Skeletal muscle satellite cell (primary cell): ENCODE measurements at regions not wholly inside any gene's neighbourhood (a gene's known extent, or its start where the extent isn't known, plus 50 kb on each side); places are given as distances from the start of the nearest gene placed in this dataset.

ENCODE experiments used
- H3K27me3 ChIP-seq: 2 replicates; pipeline ENCODE4 v1.7.0; 2013; ENCODE audit warnings: low read length; ENCODE audit not compliant: control insufficient read depth, insufficient read depth
- H3K36me3 ChIP-seq: 2 replicates; pipeline ENCODE4 v1.7.0; 2013; ENCODE audit warnings: mild to moderate bottlenecking, control low read depth, low read length; ENCODE audit not compliant: insufficient read depth
- H3K4me1 ChIP-seq: 2 replicates; pipeline ENCODE4 v1.7.0; 2013; ENCODE audit warnings: low read length; ENCODE audit not compliant: control insufficient read depth, insufficient read depth
- H3K4me2 ChIP-seq: 2 replicates; pipeline ENCODE4 v1.7.0; 2013; ENCODE audit warnings: mild to moderate bottlenecking, low read length
- H3K4me3 ChIP-seq: 2 replicates; pipeline ENCODE4 v1.7.0; 2013; ENCODE audit warnings: low read length
- H3K9ac ChIP-seq: 2 replicates; pipeline ENCODE4 v1.7.0; 2013; ENCODE audit warnings: mild to moderate bottlenecking, low read depth, low read length, moderate library complexity
- H3K9me3 ChIP-seq: replicated peaks from 2 replicates; pipeline ENCODE4 v1.7.0; 2013; ENCODE audit warnings: mild to moderate bottlenecking, control low read depth, low read length

DNA sequence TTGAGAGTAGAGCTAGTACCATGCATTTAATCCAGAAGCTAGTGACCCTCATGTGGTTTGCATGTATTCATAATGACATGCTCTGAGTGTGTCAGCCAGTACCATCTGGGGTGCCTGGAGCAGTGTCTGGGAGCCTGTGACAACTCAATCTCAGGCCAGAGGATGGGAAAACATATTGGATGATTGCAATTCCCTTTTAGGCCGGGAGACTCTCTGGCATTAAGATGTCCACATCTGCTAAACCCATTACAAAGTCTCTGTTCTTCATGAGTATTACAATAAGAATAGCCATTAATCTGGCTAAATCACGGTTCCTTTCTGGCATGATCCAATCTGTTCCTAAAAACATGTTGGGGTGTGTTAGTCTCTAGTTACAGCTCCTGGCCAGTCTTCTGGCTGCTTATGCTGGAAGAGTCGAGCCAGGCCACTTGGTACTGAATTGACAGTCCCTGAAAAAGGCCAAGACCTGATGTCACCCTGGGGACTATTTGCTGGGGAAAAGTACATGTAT, 475.7 kb downstream of the ENC1 start:
- H3K27me3 ChIP-seq, result peaks cover 3% of the 10 kb centered on the region
- H3K4me1 ChIP-seq, result peaks cover 11% of the 10 kb centered on the region
- H3K4me2 ChIP-seq, result no peak overlapping the region
- no peaks in the 10 kb centered on the region for H3K9me3 ChIP-seq
- no peak overlapping the region for H3K9ac ChIP-seq
- no peaks in the 10 kb centered on the region for H3K36me3 ChIP-seq
- no peak overlapping the region for H3K4me3 ChIP-seq

DNA sequence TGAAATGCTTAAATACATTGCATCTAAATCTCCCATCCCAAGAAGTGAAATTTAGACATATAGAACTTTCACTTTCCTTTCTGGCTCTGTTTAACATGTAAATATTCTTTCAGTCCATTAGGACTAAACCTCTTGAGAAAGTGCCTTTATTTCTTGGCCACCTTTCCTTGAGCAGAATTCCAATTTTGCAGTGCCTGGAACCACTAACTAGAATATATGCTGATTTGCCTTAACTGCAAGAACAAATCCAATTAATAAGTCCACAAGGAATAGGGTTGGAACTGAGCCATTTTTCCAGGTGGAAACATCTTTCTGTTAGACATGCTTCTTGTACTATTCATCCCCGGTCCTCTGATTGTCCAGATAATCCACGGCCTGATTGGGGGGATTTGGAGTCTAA, 478.0 kb downstream of the ENC1 start:
- Histone ChIP-seq H3K36me3 (no peaks in the 10 kb centered on the region), H3K4me2 (no peak overlapping the region), H3K4me3 (no peak overlapping the region), H3K27me3 (peaks cover 8% of the 10 kb centered on the region), H3K9ac (no peak overlapping the region), H3K9me3 (no peaks in the 10 kb centered on the region), H3K4me1 (peaks cover 6% of the 10 kb centered on the region)

DNA sequence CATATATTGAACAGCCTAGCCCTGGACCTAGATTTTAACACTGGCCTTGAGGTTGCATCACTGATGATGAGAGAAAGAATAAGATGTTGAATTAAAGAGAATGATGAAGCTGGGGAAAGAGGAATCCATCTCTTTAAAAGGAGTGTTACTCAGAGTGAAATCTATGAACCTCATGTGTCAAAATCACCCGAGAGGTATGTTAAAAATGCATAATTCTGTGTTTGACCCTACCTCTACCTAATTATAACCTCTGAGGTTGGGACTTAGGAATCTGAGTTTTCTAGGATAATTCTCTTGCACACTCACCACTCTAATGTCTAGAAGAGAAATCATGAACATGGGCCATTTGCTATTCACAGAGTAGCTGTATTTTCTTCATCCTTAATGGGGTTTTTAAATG, 479.4 kb downstream of the ENC1 start:
- H3K9ac ChIP-seq, result no peak overlapping the region
- H3K4me1 ChIP-seq, result no peaks in the 10 kb centered on the region
- no peaks in the 10 kb centered on the region for H3K36me3 ChIP-seq
- H3K4me2 ChIP-seq, result no peak overlapping the region
- H3K9me3 ChIP-seq, result no peaks in the 10 kb centered on the region
- no peak overlapping the region for H3K4me3 ChIP-seq
- peaks cover 8% of the 10 kb centered on the region for H3K27me3 ChIP-seq

DNA sequence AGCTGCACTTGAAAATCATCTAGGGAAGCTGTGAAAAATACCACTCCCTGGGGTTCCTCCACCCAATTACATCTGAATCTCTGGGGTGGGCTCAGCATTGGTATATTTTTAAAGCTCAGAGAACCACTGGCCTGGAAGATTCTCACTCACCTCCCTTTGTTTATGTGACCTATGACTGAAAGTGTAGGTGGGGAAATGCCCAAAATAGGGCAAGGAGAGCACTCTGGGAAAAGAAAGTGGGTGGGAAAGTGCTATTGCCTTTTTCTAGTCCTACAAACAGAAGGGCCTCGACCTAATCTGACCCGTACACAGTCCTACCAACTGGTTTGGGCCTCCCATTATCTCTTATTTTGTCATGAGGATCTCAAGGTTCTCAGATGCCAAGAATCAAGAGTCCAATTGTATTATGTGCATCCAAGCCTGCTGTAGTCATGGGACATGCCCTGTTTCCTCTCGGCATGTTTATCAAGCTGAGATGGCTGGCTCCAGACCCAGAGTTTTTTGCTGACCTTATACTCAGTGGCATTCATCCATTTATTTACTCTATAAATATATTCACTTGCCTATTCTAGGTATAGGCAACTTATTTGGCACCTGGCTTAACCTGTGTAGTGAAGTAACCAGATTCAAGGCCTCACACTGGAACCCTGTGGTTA, 483.7 kb downstream of the ENC1 start:
- H3K4me3 ChIP-seq, result no peak overlapping the region
- H3K36me3 ChIP-seq, result no peaks in the 10 kb centered on the region
- H3K27me3 ChIP-seq, result peaks cover 8% of the 10 kb centered on the region
- H3K9ac ChIP-seq, result no peak overlapping the region
- H3K4me1 ChIP-seq, result no peaks in the 10 kb centered on the region
- no peaks in the 10 kb centered on the region for H3K9me3 ChIP-seq
- H3K4me2 ChIP-seq, result no peak overlapping the region

DNA sequence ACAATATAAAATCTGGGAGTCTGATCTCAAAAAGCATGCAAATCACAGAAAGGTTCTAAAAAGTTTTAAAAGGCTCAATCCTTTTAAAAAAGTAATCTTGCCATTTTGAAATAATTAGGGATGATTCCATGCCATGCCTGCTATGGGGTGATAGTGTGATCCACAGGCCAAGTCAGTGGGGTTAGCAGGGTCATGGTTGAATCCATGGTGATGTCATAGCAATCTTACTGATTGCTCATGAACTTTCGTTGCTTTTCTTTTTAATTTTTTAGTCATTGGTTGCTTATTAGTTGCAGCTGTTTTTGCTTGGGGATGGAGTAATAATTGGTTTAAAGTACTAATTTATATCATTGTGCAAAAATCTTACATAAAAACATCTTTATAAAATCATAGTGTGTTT, 485.0 kb downstream of the ENC1 start:
- Histone ChIP-seq H3K27me3 (peaks cover 8% of the 10 kb centered on the region), H3K9ac (no peak overlapping the region), H3K36me3 (no peaks in the 10 kb centered on the region), H3K4me2 (no peak overlapping the region), H3K4me3 (no peak overlapping the region), H3K4me1 (no peaks in the 10 kb centered on the region), H3K9me3 (no peaks in the 10 kb centered on the region)

DNA sequence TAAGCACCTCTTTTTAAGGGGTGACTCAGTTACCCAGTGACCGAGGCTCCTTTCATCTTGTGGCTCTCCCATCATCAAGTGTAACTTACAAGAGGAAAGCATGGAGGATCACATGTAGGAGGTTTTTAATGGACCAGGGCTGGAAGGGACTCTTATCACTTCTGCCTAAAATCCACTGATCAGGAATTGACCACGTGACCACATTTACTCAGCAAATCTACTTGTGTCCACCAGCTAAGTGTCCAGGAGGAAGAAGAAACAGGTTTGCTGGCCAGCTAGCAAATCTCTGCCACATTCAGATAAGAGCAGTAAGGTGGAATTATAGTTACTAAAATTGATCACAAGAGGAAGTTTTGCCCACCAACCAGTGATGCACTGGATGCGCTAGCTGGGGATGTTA, 486.0 kb downstream of the ENC1 start:
- Histone ChIP-seq H3K4me1 (peaks cover 5% of the 10 kb centered on the region), H3K9ac (no peak overlapping the region), H3K4me2 (no peak overlapping the region), H3K9me3 (no peaks in the 10 kb centered on the region), H3K4me3 (no peak overlapping the region), H3K36me3 (no peaks in the 10 kb centered on the region), H3K27me3 (peaks cover 5% of the 10 kb centered on the region)

DNA sequence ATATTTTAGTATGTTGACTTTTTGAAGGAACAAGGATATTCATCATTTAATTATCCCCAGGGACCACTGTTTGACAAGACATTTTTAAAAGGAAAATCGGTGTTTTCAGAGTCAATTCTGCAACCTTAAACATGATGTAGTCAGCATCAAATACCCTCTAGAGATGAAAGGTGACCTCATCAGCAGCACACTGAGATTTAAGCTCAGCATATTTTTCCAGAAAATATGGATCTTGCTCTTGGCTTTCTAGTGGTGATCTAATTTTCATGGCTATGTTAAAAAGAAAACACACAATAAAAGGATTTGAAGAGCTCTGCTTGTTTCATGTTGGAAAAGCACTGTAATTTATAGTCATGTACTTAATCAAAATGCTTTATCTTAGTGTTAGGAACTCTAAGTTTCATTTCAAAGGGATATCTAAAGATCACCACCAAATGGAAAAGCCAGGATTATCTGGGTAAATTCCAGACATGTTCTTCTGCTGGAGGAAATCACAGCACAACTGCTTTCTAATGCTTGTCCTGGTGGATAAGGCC, 487.2 kb downstream of the ENC1 start:
- Histone ChIP-seq H3K4me1 (peaks cover 12% of the 10 kb centered on the region), H3K4me2 (no peak overlapping the region), H3K9me3 (no peaks in the 10 kb centered on the region), H3K4me3 (no peak overlapping the region), H3K36me3 (no peaks in the 10 kb centered on the region), H3K27me3 (no peaks in the 10 kb centered on the region), H3K9ac (no peak overlapping the region)

DNA sequence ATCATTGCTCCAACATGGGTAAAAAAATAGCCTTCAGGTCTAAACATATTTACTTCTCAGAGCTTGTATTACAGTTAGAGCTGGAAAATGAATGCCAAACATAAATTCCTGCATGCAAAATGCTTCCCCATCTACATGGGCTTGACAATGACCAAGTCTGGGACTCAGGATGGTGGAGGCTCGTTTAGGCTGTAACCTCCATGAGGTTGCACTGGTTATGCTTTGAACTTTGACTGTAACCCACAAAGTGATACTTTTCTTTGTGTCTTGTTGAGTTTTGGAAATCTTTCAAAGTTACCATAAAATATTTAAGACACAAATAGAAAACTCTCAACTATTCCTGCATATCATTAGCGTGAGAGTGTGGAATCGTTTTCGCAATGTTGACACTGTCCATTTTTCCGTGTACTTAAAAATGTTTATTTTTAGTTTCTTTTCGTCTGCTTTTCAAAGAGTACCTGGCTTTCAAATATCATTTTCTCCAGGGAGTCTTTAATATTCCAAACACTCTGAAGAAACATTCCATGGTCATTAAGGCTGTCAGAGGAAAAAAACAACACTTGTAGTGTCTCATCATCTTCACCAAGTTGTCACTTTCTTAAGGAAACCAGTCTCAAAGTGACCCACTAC, 487.8 kb downstream of the ENC1 start:
- H3K27me3 ChIP-seq, result no peaks in the 10 kb centered on the region
- H3K36me3 ChIP-seq, result no peaks in the 10 kb centered on the region
- no peak overlapping the region for H3K9ac ChIP-seq
- no peak overlapping the region for H3K4me3 ChIP-seq
- no peaks in the 10 kb centered on the region for H3K9me3 ChIP-seq
- peaks cover 12% of the 10 kb centered on the region for H3K4me1 ChIP-seq
- H3K4me2 ChIP-seq, result no peak overlapping the region

DNA sequence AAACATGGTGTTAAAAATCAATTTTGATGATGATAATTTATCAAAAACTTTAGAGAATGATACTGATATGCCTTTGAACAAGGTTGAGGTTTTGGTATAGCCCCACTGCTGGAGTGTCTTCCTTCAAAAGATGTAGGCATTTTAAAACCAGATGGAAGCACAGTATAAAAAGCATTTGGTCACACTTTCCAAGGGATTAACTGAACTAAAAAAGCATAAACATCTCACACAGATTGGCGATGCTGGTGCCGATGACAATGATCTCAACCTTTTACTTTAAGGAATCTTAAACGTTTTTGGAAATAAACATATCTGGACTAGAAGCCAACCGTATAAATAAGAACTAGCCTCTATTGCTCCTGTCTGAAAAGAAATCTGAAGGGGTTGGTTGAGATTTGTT, 488.4 kb downstream of the ENC1 start:
- no peaks in the 10 kb centered on the region for H3K27me3 ChIP-seq
- H3K4me1 ChIP-seq, result peaks cover 12% of the 10 kb centered on the region
- no peak overlapping the region for H3K4me2 ChIP-seq
- no peaks in the 10 kb centered on the region for H3K9me3 ChIP-seq
- H3K36me3 ChIP-seq, result no peaks in the 10 kb centered on the region
- H3K4me3 ChIP-seq, result no peak overlapping the region
- H3K9ac ChIP-seq, result no peak overlapping the region

DNA sequence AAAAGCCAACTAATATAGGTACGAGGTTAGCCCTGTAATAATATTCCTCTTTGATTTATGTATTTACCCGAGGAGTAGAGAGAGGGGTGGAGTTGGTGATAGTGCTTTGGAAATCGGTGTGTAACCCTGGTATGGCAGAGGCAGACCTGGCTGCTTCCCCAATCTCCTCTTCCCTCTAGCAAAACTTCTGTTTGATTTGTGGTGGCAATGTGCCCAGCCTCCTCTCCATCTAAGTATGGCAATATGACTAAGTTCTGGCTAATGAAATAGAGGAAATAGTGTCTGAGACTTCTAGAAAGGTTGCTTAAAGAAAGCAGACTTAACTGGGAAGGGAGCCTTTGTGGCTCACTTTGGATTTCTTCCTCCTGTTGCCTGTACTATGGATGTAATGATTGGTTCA, 491.1 kb downstream of the ENC1 start:
- no peak overlapping the region for H3K4me2 ChIP-seq
- H3K9me3 ChIP-seq, result no peaks in the 10 kb centered on the region
- no peak overlapping the region for H3K4me3 ChIP-seq
- H3K9ac ChIP-seq, result no peak overlapping the region
- peaks cover 12% of the 10 kb centered on the region for H3K4me1 ChIP-seq
- peaks cover 2% of the 10 kb centered on the region for H3K27me3 ChIP-seq
- no peaks in the 10 kb centered on the region for H3K36me3 ChIP-seq

DNA sequence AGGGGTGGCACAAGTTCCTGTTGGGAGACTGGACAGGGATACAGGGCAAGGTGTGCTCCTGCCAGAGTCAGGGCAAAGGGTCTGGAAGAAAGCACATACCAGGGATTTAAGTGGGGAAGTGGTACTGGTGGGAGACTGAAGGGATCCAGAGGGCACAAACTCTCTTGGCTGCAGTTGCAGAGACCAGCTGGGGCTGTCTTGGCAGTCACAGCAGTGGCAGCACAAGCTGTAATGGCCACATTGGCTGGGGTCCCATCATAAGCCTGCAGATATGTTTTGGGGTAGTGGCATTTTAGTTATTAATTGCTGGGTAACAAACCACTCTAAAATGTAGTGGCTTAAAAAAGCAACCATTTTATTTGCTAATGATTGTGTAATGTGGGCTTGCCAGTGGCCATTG, 492.2 kb downstream of the ENC1 start:
- peaks cover 2% of the 10 kb centered on the region for H3K27me3 ChIP-seq
- no peak overlapping the region for H3K4me3 ChIP-seq
- no peak overlapping the region for H3K9ac ChIP-seq
- H3K36me3 ChIP-seq, result no peaks in the 10 kb centered on the region
- H3K4me2 ChIP-seq, result no peak overlapping the region
- H3K4me1 ChIP-seq, result peaks cover 12% of the 10 kb centered on the region
- H3K9me3 ChIP-seq, result no peaks in the 10 kb centered on the region

DNA sequence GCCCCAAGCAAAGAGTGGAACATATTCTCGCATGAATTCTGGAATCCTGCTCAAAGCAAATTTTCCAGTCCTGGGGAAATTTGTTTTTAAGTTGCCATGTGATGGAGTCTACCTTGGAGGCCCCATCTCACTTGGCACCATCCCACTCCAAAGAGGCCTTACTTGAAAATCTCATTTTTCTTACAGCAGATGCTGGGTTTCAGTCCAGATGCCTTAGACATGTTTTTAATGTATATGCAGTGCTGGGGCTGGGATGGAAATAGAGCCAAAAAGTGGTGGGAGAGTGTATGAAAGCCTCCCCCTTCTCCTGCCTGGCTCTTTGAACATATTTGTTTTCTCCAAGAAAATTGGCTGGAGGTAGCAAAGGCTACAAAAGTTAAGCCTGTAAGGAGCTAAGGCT, 493.7 kb downstream of the ENC1 start:
- Histone ChIP-seq H3K9ac (no peak overlapping the region), H3K4me1 (peaks cover 12% of the 10 kb centered on the region), H3K36me3 (no peaks in the 10 kb centered on the region), H3K4me2 (no peak overlapping the region), H3K4me3 (no peak overlapping the region), H3K9me3 (no peaks in the 10 kb centered on the region), H3K27me3 (peaks cover 2% of the 10 kb centered on the region)
